HG02840 (cell line): ENCODE measurements at regions not wholly inside any gene's neighbourhood (a gene's known extent, or its start where the extent isn't known, plus 50 kb on each side); places are given as distances from the start of the nearest gene placed in this dataset.
"Not testable (repeated sequence)": the region's sequence is repeated elsewhere in the genome, so short reads cannot be mapped to it uniquely, and the experiment has no call there.

Experiments used
- ATAC-seq: cut with Tn5 transposase; IDR thresholded peaks from one replicate; pipeline ENCODE4 v1.9.1; 2021; ENCODE audit warnings: mild to moderate bottlenecking, moderate library complexity, moderate number of reproducible peaks; ENCODE audit not compliant: unreplicated experiment, low FRiP score

DNA sequence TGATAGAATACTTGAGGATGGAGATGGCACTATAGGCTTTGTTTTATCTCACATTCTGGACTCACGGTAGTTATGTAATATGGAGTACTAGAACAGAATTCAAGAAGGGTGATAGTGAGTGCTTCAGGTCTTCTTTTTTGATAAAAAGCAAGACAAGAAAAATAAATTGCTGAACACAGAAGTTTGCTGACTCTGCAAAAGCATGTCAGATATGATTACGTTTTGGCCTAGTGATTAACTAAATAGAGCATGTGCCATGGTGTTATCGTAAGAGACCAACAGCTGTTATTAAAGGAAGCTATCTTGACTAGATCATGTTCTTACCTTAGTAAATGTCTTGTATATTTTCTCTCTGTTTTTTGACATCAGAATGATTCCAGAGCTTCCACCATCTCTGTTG lies 436.9 kb upstream of the LCORL start:
- ATAC-seq = no peak

DNA sequence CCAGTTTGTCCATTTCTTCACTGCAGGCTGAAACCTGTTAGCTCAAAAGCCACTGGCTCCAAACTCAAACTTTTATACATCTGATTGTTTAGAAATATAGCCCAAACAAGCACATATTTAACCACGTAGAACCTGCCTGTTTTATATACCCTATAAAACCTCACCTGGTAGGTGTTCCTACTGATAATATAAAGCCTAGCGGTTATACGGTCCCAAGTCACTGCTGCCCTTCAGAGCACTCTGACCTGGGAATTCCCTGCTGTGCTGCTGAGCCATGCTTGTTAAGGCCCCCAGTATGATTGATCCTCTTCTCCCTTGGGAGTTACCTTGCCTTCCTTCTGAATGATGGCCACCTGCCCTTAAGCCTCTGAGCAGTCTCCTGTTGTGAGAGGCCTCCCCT lies 432.8 kb upstream of the LCORL start:
- ATAC-seq = no peak

DNA sequence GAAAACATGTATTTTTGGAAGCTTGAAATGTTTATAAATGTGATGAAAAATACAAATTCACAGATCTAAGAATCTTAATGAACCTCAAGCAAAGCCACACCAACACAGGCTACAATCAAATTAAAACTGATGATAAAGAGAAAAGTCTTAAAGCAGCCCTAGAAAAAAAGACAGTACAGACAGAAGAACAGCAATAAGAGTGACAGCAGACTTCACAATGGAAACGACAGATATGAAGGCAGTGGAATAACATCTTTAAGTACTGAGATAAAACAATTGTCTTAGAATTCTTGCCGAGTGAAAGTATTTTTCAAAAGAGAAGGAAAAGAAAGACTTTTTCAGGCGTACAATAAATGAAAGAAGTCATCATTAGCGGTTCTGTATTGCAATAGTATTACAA lies 423.6 kb upstream of the LCORL start:
- no peak for ATAC-seq

DNA sequence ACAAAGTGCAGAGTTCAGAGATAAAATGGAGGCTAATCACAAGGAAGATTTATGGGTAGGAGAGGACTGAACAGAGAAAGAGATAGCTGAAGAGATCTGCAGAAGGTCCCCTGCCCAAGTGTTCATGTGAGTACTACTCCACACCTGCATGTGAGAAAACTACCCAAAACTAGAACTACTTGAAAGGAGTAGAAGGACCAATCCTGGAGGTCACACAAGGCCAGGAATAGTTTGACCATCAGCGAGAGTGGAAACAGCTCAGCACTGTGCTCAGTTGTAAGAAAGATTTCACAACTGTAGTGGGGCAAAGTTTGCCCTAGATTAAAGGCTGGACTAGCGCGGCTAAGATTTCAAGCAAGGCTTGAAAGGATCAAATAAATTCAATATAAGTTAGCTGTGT lies 422.7 kb upstream of the LCORL start:
- no peak for ATAC-seq

DNA sequence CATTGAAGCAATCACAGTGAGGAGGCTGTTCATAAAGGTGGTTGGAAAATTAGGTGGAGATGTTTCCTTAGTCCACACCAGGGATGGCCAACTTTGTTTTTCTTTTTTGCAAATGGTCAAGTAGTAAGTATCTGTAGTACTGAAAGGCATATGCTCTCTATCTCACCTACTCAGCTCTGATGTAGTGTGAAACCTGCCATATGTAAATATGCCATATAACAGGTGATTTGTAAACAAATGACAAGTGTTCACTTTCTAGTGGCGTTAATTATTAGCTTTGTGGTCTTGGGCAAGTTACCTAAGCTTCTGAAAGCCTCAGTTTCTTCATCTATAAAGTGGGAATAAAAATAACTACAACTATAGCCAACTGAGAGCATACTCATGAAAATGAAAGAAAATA lies 421.4 kb upstream of the LCORL start:
- no peak for ATAC-seq

DNA sequence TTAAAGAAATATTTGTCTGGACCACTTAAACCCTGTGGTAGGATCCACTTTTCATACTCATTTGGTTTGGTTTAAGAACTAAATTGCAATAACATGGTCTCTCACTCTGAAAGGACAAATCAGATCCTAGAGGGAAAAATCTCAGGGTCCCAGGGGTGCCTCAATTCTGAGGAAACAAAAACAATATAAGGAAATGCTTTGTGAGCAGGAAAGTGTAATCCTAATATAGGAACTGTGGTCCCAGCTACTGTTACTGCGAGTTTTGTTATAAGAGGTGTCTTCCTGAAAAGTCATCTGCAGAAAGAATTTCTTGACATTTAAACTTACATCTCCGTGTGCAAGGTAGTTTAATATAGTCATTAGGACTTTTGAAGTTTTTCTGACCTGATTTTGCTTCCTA lies 420.1 kb upstream of the LCORL start:
- no peak for ATAC-seq

DNA sequence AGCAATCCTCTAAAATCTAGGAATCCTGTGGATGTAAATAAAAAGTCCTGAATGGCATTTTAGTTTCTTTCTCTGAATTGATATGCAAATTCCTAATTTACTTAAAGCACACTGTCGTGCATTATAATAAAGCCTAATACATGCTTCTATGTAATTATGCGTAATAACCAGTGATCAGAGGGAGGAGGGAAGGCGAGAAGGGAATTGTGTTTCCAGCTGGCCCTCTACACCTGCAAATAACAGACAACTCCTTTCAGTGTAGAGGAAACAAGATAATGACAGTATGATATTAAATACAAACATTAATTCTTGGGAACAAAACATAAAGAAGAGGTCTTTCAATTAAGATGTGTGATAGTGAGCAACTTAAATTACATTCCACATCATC lies 419.6 kb upstream of the LCORL start:
- no peak for ATAC-seq

DNA sequence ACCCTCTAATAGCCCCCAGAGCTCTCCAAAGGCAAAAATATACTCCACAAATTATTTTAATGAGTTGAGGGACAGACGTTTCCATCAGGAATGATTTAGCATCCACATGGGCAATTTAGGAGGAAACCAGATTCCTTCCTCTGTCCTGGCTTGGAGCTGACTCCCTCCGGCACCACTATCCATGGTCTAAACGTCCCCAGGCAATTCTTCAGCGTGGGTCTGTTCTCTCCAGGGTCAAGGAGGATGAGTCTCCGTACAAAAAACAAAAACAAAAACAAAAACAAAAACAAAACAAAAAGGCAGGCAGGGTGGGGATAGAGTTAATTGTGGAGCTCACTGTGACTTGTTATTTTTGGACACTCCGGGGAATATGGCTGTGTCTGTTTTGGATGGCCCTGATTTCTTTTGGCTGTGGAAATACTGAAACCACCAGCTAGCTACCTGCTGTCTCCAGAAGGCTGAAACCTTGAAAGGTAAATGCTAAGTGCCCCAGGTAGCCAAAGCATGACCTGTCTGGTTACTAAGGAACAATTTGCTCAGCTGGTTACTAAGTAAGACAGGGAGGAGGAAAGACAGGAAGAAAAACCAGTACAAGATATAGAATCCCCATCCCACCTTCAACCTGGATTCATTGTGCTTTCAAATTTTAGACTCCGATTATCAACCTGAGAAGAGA lies 419.1 kb upstream of the LCORL start:
- ATAC-seq = no peak

DNA sequence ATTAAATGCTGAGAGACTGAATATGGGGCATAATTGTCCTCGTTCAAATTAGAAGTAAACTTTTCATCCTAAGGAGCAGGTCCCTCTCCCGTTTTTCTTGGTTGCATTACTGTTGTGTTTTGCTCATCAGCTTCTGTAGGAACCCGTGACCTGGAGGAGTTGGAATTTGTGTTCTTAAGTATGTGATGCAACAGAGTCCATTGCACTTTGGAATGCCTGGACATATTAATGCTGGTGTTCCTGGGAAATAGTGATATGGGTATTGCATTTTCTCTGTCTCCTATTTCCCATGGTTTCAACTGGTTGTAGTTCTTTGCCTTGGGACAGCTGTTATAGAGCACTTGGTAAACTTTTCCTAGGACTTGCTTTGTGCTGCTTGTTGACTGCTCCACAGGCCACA lies 417.8 kb upstream of the LCORL start:
- no peak for ATAC-seq

DNA sequence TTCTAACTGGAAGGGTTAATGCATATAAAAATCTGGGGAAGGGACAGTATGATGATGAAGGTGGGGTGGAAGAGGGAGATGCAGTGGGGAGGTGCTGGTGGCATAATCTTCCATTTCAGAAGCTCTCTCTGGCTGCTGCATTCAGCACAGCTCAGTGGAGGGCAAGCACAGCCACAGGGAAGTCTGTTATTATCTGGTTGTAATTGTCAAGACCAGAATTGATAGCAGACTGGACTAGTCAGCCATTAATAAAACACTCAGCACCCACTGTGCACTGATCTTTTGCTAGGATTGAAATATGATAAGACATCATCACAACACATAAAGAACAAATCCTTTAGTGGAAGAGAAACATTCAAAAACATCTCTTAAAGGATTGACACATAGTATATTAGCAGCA lies 414.2 kb upstream of the LCORL start:
- ATAC-seq = no peak

DNA sequence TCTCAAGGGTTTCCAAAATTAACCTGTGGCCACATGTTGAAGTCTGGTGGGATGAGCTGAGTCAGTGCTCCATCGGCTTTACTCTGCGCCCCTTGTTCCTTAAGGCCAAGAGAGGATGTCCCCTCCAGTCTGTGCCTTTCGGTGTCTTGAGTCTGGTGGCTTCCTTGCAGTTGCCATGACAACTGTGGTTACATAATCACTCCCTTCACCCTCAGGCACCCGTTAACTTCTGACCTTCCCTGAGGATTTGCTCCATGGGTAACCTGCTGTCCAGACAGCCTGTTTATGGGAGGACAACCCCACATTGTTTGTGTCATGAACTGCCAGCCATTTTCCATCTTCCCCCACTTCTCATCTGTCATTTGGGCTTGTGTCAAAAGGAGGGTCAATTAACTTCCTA lies 401.1 kb upstream of the LCORL start:
- ATAC-seq = no peak

DNA sequence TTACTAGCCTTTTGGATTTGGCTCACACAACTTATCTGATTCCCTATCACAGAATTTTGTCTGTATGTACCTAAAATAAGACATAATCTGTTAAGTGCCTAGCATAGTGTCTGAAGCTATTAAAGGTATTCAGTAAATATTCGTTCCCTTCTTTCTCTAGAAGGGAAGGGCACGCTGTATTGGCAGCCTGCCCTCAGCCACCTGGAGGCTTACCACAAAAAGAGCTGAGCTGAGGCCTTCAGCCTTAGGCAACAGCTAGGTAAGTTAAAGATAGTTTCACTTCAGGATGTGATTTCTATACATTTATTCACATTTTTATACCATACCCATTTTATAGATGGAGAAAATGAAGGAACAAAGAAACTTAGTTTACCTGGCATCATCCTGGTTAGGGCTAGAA lies 400.0 kb upstream of the LCORL start:
- ATAC-seq = no peak

DNA sequence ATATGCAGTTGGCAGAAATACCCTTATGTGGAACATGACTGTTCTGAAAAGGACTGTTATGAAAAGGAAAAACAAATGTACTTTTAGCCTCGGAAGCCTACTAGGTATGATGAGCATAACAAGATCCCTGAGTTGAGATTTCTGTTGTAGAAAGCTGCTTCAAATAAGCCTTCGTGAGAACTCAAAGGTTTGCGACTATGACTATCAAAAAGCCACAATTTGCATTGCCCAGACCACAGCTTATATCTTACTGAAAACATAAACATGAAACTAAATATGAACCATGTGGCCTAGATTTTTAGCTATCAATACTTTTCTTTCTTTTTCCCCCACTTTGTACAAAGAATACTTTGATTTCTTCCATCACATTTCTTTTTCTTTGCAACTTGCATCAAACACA lies 398.2 kb upstream of the LCORL start:
- ATAC-seq = no peak

DNA sequence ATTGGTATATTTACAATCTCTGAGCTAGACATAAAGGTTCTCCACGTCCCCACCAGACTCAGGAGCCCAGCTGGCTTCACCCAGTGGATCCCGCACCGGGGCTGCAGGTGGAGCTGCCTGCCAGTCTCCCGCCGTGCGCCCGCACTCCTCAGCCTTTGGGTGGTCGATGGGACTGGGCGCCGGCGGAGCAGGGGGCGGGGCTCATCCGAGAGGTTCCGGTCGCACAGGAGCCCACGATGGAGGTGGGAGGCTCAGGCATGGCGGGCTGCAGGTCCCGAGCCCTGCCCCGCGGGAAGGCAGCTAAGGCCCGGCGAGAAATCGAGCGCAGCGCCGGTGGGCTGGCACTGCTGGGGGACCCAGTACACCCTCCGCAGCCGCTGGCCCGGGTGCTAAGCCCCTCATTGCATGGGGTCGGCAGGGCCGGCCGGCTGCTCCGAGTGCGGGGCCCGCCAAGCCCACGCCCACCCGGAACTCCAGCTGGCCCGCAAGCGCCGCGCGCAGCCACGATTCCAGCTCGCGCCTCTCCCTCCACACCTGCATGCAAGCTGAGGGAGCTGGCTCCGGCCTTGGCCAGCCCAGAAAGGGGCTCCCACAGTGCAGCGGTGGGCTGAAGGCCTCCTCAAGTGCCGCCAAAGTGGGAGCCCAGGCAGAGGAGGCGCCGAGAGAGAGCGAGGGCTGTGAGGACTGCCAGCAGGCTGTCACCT lies 396.8 kb upstream of the LCORL start:
- not testable (repeated sequence) for ATAC-seq

DNA sequence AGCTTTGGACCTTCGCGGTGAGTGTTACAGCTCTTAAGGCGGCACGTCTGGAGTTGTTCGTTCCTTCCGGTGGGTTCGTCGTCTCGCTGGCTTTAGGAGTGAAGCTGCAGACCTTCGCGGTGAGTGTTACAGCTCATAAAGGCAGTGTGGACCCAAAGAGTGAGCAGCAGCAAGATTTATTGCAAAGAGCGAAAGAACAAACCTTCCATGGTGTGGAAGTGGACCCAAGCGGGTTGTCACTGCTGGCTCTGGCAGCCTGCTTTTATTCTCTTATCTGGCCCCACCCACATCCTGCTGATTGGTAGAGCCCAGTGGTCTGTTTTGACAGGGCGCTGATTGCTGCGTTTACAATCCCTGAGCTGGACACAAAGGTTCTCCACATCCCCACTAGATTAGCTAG lies 396.1 kb upstream of the LCORL start:
- not testable (repeated sequence) for ATAC-seq

DNA sequence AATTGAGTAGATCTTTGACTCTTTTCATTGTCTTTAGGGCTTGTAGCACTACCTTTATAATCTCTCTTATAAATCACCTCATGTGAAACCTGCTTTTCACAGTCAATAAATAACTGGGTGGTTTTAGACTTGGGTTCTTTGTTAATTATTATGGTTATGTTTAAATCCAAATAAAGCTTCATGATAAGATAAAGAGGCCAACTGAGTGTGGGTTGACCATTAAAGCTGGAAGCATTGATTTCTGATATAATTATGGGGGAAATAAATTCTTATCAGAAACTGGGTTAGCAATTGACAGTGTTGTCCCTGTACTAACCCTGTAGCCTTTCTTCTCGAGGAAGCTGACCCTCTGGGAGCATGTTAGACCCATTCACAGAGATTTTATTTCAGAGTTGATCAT lies 384.7 kb upstream of the LCORL start:
- no peak for ATAC-seq

DNA sequence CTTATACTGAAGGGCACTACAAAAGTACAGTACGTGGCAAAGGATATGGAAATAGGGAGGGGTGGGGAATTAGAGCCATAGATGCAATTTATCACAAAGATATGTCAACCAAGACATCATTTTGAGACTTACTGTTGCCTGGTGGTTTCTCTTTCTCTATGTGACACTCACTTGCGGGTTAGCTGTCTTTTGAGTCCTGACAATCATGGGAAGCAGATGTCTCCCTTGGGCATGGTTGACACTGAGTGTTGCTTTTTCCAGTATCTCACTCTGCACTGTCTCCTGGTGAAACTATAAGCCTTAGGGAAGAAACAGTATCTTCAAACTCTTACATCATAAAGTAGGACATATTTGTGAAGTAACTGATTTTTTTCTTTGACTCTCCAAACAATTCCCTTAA lies 383.5 kb upstream of the LCORL start:
- no peak for ATAC-seq

DNA sequence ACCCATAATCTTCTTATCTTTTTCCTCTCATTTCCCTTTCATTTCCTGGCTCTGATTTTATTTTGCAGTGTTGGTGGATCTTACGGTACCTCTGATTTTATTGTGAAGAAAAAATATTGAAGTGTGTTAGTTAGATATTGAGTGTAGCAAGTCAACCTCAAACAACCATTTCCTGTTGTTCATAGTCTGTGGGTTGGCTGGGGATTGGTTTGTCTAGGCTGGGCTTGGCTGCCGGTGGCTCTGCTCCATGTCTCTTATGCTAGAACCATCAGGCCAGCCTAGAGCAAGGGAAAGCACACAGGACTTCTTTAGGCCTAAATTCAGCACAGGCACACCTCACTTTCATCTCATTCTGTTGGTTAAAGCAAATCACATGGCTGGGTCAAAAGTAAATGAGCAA lies 383.1 kb upstream of the LCORL start:
- ATAC-seq = no peak

DNA sequence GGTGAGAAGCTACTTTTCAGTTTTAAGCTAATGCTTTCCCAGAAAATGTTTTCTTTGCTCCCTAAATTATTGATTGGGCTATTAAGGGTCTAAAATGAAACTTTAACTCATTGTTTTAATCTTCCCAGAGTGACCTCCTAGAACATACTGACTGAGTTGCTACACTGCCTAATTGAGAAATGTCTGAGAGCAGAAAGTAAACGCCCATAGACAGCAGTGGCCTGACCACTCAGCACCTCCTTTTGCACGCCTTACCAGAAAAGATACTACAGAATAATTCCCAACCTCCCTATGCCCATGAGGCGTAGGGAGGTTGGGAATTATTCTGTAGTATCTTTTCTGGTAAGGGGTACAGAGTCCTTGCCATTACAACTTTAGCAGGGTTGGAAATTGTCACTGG lies 381.8 kb upstream of the LCORL start:
- ATAC-seq = no peak

DNA sequence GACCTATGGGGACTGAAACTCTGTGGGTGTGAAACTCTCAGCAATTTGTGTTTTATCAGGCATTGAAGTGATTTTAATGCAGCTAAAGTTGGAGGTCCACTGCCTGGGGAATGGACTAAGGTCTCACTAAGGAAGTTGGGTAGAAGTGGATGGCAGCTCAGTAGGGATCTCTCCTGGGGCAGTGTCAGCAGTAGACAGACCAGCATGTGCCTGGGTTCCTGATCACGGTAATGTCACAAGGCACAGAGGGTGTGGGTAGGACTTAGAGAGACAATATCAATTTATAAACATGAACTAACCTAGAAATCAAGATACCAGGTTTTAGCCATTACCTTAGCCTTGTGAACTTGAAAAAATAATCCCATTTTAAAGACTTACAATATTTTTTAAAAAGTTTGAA lies 380.3 kb upstream of the LCORL start:
- ATAC-seq = no peak

DNA sequence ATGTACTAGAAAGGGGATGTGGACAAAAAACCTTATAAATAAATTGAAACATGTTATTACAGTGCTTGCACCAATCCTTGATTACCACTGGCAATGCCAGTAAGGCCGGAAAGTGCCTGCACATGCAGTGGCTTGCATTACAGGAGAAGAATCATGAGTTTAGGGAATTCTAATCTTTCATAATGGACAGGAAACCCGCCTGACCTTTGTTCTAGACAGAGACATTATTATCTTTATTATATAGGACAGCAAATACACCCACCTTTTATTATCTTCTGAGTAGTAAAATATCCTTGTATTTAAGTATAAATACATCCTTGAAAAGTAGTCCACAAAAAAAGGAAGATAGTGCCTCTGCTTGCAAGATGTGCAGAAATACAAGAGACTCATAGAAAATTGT lies 379.9 kb upstream of the LCORL start:
- ATAC-seq = no peak

DNA sequence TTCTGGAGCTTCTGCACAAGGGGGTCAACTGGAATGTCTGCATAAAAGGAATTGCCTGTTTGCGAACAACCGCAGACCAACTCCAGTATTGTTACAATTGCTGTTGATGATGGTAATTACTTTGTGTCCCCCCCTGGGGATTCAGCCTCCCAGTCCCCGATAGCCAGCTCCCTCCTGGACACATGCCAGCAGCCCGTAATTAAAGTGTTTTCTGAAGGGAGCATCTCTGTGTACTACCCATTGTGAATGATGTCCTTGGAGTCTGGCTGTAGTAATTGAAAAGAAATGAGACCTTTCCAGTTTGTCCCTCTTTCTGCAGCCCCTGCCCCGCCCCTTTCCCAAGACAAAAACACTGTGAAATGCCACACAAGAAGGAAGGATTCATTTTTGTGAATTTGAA lies 377.1 kb upstream of the LCORL start:
- no peak for ATAC-seq
